ENCODE measurements at regions not wholly inside any gene's neighbourhood (a gene's known extent, or its start where the extent isn't known, plus 50 kb on each side); places are given as distances from the start of the nearest gene placed in this dataset.

- H3K27me3 Mint-ChIP-seq, result no peaks in the 10 kb centered on the region
Measured at GRCh38 chr18:66999003-66999402, 395.1 kb upstream of the CDH19 start.

DNA sequence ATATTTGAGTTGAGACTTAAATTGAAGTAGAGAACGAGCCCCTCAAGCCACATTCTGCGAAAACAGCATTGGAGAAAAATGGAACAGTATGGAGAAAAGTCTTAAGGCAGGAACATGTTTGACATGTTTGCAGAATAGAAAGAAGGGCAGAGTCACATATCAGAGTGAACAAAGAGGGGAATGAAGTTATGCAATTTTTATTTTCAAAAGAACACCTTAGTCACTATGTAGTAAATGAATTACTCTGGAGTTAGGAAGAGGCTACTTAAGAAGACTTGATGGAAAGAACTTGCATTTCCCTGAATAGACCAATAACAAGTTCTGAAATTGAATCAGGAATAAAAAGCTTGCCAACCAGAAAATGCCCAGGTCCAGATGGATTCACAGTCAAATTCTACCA, 391.4 kb upstream of the CDH19 start:
- Mint-ChIP-seq H3K4me3 (no peak overlapping the region), H3K9me3 (peaks cover 8% of the 10 kb centered on the region), H3K4me1 (no peaks in the 10 kb centered on the region), H3K27ac (no peak overlapping the region), H3K27me3 (no peaks in the 10 kb centered on the region), H3K36me3 (ENCODE audit: low read depth) (no peaks in the 10 kb centered on the region)
- ChIA-PET CTCF (no interaction called here), POLR2A (no interaction called here)
- ATAC-seq (ENCODE audit: low read depth) (no peak), DNase-seq (no peak)
- intact Hi-C loops (cut with micrococcal nuclease), result no loop called here
- TF ChIP-seq CTCF (IDR thresholded peaks at IDR 0.05), result no peak

More at GRCh38 chr18:66999003-66999402, 395.1 kb upstream of the CDH19 start:
- Mint-ChIP-seq H3K27ac (no peak overlapping the region), H3K4me3 (no peak overlapping the region), H3K9me3 (peaks cover 5% of the 10 kb centered on the region), H3K36me3 (ENCODE audit: low read depth) (no peaks in the 10 kb centered on the region), H3K4me1 (no peaks in the 10 kb centered on the region)
- TF ChIP-seq CTCF (IDR thresholded peaks at IDR 0.05), result no peak
- intact Hi-C loops (cut with micrococcal nuclease), result no loop called here
- no peak for ATAC-seq (ENCODE audit: low read depth)
- POLR2A ChIA-PET, result no interaction called here
- CTCF ChIA-PET, result no interaction called here
- DNase-seq, result no peak

DNA sequence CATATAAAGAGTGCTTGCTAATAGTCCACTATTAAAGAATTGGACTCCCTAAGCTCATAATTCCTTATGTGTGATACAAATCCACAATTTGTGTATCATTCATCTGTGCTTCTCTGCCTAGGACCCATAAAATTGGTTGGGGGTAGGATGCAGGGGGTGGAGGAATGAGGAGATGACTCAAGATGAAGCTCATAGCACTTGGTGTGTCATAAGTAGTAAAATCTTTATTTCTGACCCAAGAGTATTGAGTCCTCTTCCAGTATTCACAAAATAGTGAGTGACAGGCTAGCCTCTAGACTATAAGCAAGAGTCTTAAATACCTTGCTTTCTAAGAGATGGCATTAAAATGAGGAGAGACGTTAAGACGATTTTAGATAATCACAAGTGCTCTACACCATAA, 390.9 kb upstream of the CDH19 start:
- CTCF ChIA-PET, result no interaction called here
- intact Hi-C loops (cut with micrococcal nuclease), result no loop called here
- H3K36me3 Mint-ChIP-seq (ENCODE audit: low read depth), result no peaks in the 10 kb centered on the region
- no peak for DNase-seq
- H3K4me1 Mint-ChIP-seq, result no peaks in the 10 kb centered on the region
- no peak for TF ChIP-seq CTCF (IDR thresholded peaks at IDR 0.05)
- peaks cover 10% of the 10 kb centered on the region for H3K9me3 Mint-ChIP-seq
- H3K27ac Mint-ChIP-seq, result no peak overlapping the region
- H3K27me3 Mint-ChIP-seq, result no peaks in the 10 kb centered on the region
- H3K4me3 Mint-ChIP-seq, result no peak overlapping the region
- POLR2A ChIA-PET, result no interaction called here
- ATAC-seq (ENCODE audit: low read depth), result no peak

DNA sequence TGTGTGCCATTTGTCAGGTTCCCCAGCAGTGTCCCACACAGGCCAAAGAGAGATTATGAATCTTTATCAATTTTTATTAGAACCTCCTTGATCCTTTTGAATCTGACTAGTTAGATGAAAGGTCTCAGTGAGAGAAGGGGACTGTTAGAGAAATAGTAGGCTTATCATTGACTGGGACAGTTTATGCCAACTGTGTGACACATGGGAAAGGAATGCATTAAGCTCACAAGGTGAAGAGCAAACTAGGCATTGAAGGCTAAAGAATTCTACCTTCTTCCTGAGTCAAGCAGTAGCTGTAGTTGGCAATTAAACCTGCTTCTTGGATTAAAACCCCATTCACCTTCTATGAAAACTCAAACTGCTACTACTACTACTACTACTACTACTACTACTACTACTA, 389.6 kb upstream of the CDH19 start:
- POLR2A ChIA-PET, result no interaction called here
- Mint-ChIP-seq H3K27me3 (no peaks in the 10 kb centered on the region), H3K4me3 (no peak overlapping the region), H3K36me3 (ENCODE audit: low read depth) (no peaks in the 10 kb centered on the region), H3K4me1 (no peaks in the 10 kb centered on the region), H3K27ac (no peak overlapping the region), H3K9me3 (peaks cover 10% of the 10 kb centered on the region)
- intact Hi-C loops (cut with micrococcal nuclease), result no loop called here
- no peak for TF ChIP-seq CTCF (IDR thresholded peaks at IDR 0.05)
- CTCF ChIA-PET, result no interaction called here
- DNase-seq, result no peak
- ATAC-seq (ENCODE audit: low read depth), result no peak

- ATAC-seq (ENCODE audit: low read depth) (no peak), DNase-seq (no peak)
- intact Hi-C loops (cut with micrococcal nuclease), result no loop called here
- ChIA-PET CTCF (no interaction called here), POLR2A (no interaction called here)
- Mint-ChIP-seq H3K27ac (no peak overlapping the region), H3K4me1 (no peaks in the 10 kb centered on the region), H3K9me3 (peaks cover 10% of the 10 kb centered on the region), H3K4me3 (no peak overlapping the region), H3K27me3 (no peaks in the 10 kb centered on the region), H3K36me3 (ENCODE audit: low read depth) (no peaks in the 10 kb centered on the region)
- TF ChIP-seq CTCF (IDR thresholded peaks at IDR 0.05), result no peak
Measured at GRCh38 chr18:66990909-66991308, 387.0 kb upstream of the CDH19 start.

Measured in activated B cell treated with CpG ODN at 0.5 μM for 24 hours (primary cell).